ENCODE measurements at regions not wholly inside any gene's neighbourhood (a gene's known extent, or its start where the extent isn't known, plus 50 kb on each side); places are given as distances from the start of the nearest gene placed in this dataset.
"Not testable (repeated sequence)": the region's sequence is repeated elsewhere in the genome, so short reads cannot be mapped to it uniquely, and the experiment has no call there.

DNA sequence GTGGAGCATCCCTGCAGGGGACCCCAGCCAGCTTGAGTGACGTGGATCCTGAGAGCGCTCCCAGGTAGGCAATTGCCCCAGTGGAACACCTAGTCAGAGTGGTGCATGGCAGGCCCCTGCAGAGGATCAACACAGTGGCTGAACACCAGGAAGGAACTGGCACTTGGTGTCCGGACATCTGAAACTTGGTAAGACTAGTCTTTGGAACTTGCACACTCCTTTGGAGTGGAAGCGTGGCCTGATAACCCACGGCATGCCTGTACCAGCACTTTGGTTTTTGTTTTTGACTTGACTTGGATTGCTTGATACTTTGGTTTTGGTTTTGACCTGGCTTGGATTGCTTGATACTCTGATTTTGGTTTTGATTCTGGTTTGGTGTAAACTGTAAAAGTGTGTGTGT is 69.9 kb upstream of the RAP1B start:
- TF ChIP-seq, protein P1, sequence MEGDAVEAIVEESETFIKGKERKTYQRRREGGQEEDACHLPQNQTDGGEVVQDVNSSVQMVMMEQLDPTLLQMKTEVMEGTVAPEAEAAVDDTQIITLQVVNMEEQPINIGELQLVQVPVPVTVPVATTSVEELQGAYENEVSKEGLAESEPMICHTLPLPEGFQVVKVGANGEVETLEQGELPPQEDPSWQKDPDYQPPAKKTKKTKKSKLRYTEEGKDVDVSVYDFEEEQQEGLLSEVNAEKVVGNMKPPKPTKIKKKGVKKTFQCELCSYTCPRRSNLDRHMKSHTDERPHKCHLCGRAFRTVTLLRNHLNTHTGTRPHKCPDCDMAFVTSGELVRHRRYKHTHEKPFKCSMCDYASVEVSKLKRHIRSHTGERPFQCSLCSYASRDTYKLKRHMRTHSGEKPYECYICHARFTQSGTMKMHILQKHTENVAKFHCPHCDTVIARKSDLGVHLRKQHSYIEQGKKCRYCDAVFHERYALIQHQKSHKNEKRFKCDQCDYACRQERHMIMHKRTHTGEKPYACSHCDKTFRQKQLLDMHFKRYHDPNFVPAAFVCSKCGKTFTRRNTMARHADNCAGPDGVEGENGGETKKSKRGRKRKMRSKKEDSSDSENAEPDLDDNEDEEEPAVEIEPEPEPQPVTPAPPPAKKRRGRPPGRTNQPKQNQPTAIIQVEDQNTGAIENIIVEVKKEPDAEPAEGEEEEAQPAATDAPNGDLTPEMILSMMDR (IDR thresholded peaks at IDR 0.05) = not testable (repeated sequence)
- not testable (repeated sequence) for TF ChIP-seq FOXJ3 (CRISPR knock-in tag; IDR thresholded peaks at IDR 0.05; ENCODE audit: borderline replicate concordance); KAT7 (CRISPR knock-in tag; IDR thresholded peaks at IDR 0.05; ENCODE audit: borderline replicate concordance); FOXK1 (CRISPR knock-in tag; IDR thresholded peaks at IDR 0.05); CREB1 (CRISPR knock-in tag; IDR thresholded peaks at IDR 0.05); NR1H2 (CRISPR knock-in tag; IDR thresholded peaks at IDR 0.05); ESRRA (CRISPR knock-in tag; IDR thresholded peaks at IDR 0.05; ENCODE audit: borderline replicate concordance); ATF3 (CRISPR knock-in tag; conservative IDR thresholded peaks at IDR 0.05); USF2 (CRISPR knock-in tag; IDR thresholded peaks at IDR 0.05)
- TF ChIP-seq, protein P2, sequence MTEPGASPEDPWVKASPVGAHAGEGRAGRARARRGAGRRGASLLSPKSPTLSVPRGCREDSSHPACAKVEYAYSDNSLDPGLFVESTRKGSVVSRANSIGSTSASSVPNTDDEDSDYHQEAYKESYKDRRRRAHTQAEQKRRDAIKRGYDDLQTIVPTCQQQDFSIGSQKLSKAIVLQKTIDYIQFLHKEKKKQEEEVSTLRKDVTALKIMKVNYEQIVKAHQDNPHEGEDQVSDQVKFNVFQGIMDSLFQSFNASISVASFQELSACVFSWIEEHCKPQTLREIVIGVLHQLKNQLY (CRISPR knock-in tag; IDR thresholded peaks at IDR 0.05) = not testable (repeated sequence)
- TF ChIP-seq, protein P3, sequence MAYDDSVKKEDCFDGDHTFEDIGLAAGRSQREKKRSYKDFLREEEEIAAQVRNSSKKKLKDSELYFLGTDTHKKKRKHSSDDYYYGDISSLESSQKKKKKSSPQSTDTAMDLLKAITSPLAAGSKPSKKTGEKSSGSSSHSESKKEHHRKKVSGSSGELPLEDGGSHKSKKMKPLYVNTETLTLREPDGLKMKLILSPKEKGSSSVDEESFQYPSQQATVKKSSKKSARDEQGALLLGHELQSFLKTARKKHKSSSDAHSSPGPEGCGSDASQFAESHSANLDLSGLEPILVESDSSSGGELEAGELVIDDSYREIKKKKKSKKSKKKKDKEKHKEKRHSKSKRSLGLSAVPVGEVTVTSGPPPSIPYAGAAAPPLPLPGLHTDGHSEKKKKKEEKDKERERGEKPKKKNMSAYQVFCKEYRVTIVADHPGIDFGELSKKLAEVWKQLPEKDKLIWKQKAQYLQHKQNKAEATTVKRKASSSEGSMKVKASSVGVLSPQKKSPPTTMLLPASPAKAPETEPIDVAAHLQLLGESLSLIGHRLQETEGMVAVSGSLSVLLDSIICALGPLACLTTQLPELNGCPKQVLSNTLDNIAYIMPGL (CRISPR knock-in tag; IDR thresholded peaks at IDR 0.05) = not testable (repeated sequence)
- TF ChIP-seq, protein P4, sequence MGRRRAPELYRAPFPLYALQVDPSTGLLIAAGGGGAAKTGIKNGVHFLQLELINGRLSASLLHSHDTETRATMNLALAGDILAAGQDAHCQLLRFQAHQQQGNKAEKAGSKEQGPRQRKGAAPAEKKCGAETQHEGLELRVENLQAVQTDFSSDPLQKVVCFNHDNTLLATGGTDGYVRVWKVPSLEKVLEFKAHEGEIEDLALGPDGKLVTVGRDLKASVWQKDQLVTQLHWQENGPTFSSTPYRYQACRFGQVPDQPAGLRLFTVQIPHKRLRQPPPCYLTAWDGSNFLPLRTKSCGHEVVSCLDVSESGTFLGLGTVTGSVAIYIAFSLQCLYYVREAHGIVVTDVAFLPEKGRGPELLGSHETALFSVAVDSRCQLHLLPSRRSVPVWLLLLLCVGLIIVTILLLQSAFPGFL (CRISPR knock-in tag; IDR thresholded peaks at IDR 0.05; ENCODE audit: borderline replicate concordance) = not testable (repeated sequence)
